ENCODE measurements at regions not wholly inside any gene's neighbourhood (a gene's known extent, or its start where the extent isn't known, plus 50 kb on each side); places are given as distances from the start of the nearest gene placed in this dataset.

GRCh38 chr10:129387258-129387525, 79.8 kb upstream of the MGMT start:
- TF ChIP-seq CEBPB (IDR thresholded peaks at IDR 0.05; ENCODE audit: low read depth) (no peak), JUND (IDR thresholded peaks at IDR 0.05) (no peak), CTCF (IDR thresholded peaks at IDR 0.05 in 2 of 3, conservative IDR thresholded peaks at IDR 0.05 in 1 of 3; ENCODE audit: borderline replicate concordance in 1 of 3, insufficient read depth in 1 of 3, low read depth in 2 of 3, low read length in 2 of 3) (no peak), POLR2AphosphoS5 (IDR thresholded peaks at IDR 0.05; ENCODE audit: low read depth, low read length) (no peak), EZH2phosphoT487 (IDR thresholded peaks at IDR 0.05; ENCODE audit: borderline replicate concordance) (no peak), POLR2A (IDR thresholded peaks at IDR 0.05; ENCODE audit: borderline replicate concordance, extremely low read depth, insufficient read depth, insufficient read length) (no peak), SP1 (IDR thresholded peaks at IDR 0.05; ENCODE audit: low read depth) (no peak)
- TF ChIP-seq, protein P1, sequence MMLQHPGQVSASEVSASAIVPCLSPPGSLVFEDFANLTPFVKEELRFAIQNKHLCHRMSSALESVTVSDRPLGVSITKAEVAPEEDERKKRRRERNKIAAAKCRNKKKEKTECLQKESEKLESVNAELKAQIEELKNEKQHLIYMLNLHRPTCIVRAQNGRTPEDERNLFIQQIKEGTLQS (IDR thresholded peaks at IDR 0.05) = no peak
